Stomach (tissue), 4 donors: ENCODE measurements at regions not wholly inside any gene's neighbourhood (a gene's known extent, or its start where the extent isn't known, plus 50 kb on each side); places are given as distances from the start of the nearest gene placed in this dataset.

Experiments used
- POLR2A ChIP-seq, 4 donors: fragments of 450-650 bp; IDR thresholded peaks; one replicate each; pipeline ENCODE4 v1.6.1; 2016; ENCODE audit warnings: antibody characterized with exemption in 4 of 4, control low read depth in 2 of 4, mild to moderate bottlenecking in 1 of 4, moderate library complexity in 1 of 4
- POLR2AphosphoS5 ChIP-seq, 3 donors: sonication (generic); formaldehyde crosslinking; IDR thresholded peaks; one replicate each; pipeline ENCODE4 v1.6.1; 2016; ENCODE audit warnings: antibody characterized with exemption in 3 of 3

DNA sequence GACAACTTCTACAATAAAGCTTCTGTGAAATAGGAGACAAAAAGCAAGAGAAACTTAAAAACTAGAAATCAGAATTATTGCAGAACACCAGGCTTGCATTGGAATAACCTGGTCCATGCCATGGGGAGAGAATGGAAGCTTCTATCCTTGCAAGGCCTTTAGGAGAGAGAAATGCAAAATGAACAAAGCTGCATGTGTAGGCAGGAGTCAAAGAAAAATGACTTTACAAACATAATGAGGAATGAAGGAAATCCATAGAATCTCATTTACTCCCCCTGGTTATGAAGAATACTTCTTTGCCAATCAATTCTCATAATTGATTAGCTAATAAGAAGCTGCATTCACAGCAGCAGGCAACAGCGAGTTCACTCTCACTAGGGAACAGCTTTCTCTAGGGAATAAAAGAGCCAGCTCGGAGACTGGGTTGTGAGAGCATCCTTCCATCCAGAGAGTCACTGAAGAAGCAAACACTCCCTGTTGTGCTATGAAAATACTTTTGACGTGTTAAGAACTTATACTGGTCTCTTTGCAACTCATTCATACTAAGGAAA is 235.9 kb upstream of the LRATD1 start:
- TF ChIP-seq POLR2A (IDR thresholded peaks at IDR 0.05) (no peak), POLR2AphosphoS5 (IDR thresholded peaks at IDR 0.05) (no peak)
